ENCODE measurements at regions not wholly inside any gene's neighbourhood (a gene's known extent, or its start where the extent isn't known, plus 50 kb on each side); places are given as distances from the start of the nearest gene placed in this dataset.
"Not testable (repeated sequence)": the region's sequence is repeated elsewhere in the genome, so short reads cannot be mapped to it uniquely, and the experiment has no call there.

- H3K9me3 ChIP-seq = no peaks in the 10 kb centered on the region
- TF ChIP-seq POLR2A (IDR thresholded peaks at IDR 0.05) (no peak), CTCF (IDR thresholded peaks at IDR 0.05) (no peak), POLR2AphosphoS5 (IDR thresholded peaks at IDR 0.05) (no peak), EP300 (IDR thresholded peaks at IDR 0.05) (no peak)
- no peak overlapping the region for H3K4me3 ChIP-seq
- no peak overlapping the region for H3K27ac ChIP-seq
- H3K27me3 ChIP-seq = peaks cover 5% of the 10 kb centered on the region
- H3K36me3 ChIP-seq = no peaks in the 10 kb centered on the region
- 78% methylated on average over 3 of the region's 3 CpGs for WGBS
- no peak for DNase-seq (ENCODE audit: low spot score in 2 of 2)
- no peaks in the 10 kb centered on the region for H3K4me1 ChIP-seq
These were observed 854.8 kb downstream of the KCNJ2 start for GRCh38 chr17:71024172-71024571.

- Histone ChIP-seq H3K36me3 (no peaks in the 10 kb centered on the region), H3K4me3 (no peak overlapping the region), H3K9me3 (no peaks in the 10 kb centered on the region), H3K27ac (no peak overlapping the region), H3K27me3 (peaks cover 5% of the 10 kb centered on the region), H3K4me1 (no peaks in the 10 kb centered on the region)
- WGBS = 77% methylated on average over 2 of the region's 2 CpGs
- TF ChIP-seq CTCF (IDR thresholded peaks at IDR 0.05) (no peak), POLR2A (IDR thresholded peaks at IDR 0.05) (no peak), POLR2AphosphoS5 (IDR thresholded peaks at IDR 0.05) (no peak), EP300 (IDR thresholded peaks at IDR 0.05) (no peak)
- DNase-seq (ENCODE audit: low spot score in 2 of 2) = no peak
These were observed 855.6 kb downstream of the KCNJ2 start for GRCh38 chr17:71024969-71025368.

GRCh38 chr17:71029246-71029645 is 859.9 kb downstream of the KCNJ2 start:
- no peak for DNase-seq (ENCODE audit: low spot score in 2 of 2)
- Histone ChIP-seq H3K36me3 (no peaks in the 10 kb centered on the region), H3K9me3 (no peaks in the 10 kb centered on the region), H3K27ac (no peak overlapping the region), H3K4me1 (no peaks in the 10 kb centered on the region), H3K27me3 (peaks cover 2% of the 10 kb centered on the region), H3K4me3 (no peak overlapping the region)
- no peak for TF ChIP-seq EP300 (IDR thresholded peaks at IDR 0.05)
- TF ChIP-seq POLR2A (IDR thresholded peaks at IDR 0.05) = no peak
- TF ChIP-seq POLR2AphosphoS5 (IDR thresholded peaks at IDR 0.05) = no peak

GRCh38 chr17:71031286-71031685 is 862.0 kb downstream of the KCNJ2 start:
- not testable (repeated sequence) for H3K9me3 ChIP-seq; H3K4me1 ChIP-seq; H3K4me3 ChIP-seq; H3K27ac ChIP-seq; DNase-seq (ENCODE audit: low spot score in 2 of 2); H3K27me3 ChIP-seq; H3K36me3 ChIP-seq
- 89% methylated on average over 2 of the region's 2 CpGs for WGBS

GRCh38 chr17:71032746-71033273 is 863.5 kb downstream of the KCNJ2 start:
- Histone ChIP-seq H3K36me3 (no peaks in the 10 kb centered on the region), H3K4me3 (no peak overlapping the region), H3K9me3 (no peaks in the 10 kb centered on the region), H3K4me1 (no peaks in the 10 kb centered on the region), H3K27ac (no peak overlapping the region), H3K27me3 (peaks cover 5% of the 10 kb centered on the region)
- no peak for DNase-seq (ENCODE audit: low spot score in 2 of 2)
- 50% methylated on average over 2 of the region's 2 CpGs for WGBS
- TF ChIP-seq POLR2A (IDR thresholded peaks at IDR 0.05) = no peak

GRCh38 chr17:71033336-71033735 is 864.0 kb downstream of the KCNJ2 start:
- TF ChIP-seq CTCF (IDR thresholded peaks at IDR 0.05) = no peak
- TF ChIP-seq POLR2A (IDR thresholded peaks at IDR 0.05) = no peak
- TF ChIP-seq EP300 (IDR thresholded peaks at IDR 0.05) = no peak
- no peak for TF ChIP-seq POLR2AphosphoS5 (IDR thresholded peaks at IDR 0.05)
- H3K4me3 ChIP-seq = no peak overlapping the region
- no peak overlapping the region for H3K27ac ChIP-seq
- DNase-seq (ENCODE audit: low spot score in 2 of 2) = no peak
- no peaks in the 10 kb centered on the region for H3K9me3 ChIP-seq
- H3K36me3 ChIP-seq = no peaks in the 10 kb centered on the region
- whole genome bisulfite sequencing = 71% methylated on average over 7 of the region's 7 CpGs
- H3K27me3 ChIP-seq = peaks cover 3% of the 10 kb centered on the region
- H3K4me1 ChIP-seq = no peaks in the 10 kb centered on the region

GRCh38 chr17:71035226-71035625 is 865.9 kb downstream of the KCNJ2 start:
- Histone ChIP-seq H3K4me1 (no peaks in the 10 kb centered on the region), H3K9me3 (no peaks in the 10 kb centered on the region), H3K27me3 (peaks cover 3% of the 10 kb centered on the region), H3K4me3 (no peak overlapping the region), H3K27ac (no peak overlapping the region), H3K36me3 (no peaks in the 10 kb centered on the region)
- TF ChIP-seq POLR2AphosphoS5 (IDR thresholded peaks at IDR 0.05) (no peak), EP300 (IDR thresholded peaks at IDR 0.05) (no peak), CTCF (IDR thresholded peaks at IDR 0.05) (no peak), POLR2A (IDR thresholded peaks at IDR 0.05) (no peak)
- DNase-seq (ENCODE audit: low spot score in 2 of 2) = no peak
- WGBS = 81% methylated on average over 3 of the region's 3 CpGs
